HG03575 (cell line): ENCODE measurements at regions not wholly inside any gene's neighbourhood (a gene's known extent, or its start where the extent isn't known, plus 50 kb on each side); places are given as distances from the start of the nearest gene placed in this dataset.

ENCODE experiments used
- ATAC-seq: cut with Tn5 transposase; IDR thresholded peaks from one replicate; pipeline ENCODE4 v1.9.1; 2021; ENCODE audit not compliant: unreplicated experiment, insufficient number of reproducible peaks, low FRiP score; ENCODE audit errors: extremely low read depth

DNA sequence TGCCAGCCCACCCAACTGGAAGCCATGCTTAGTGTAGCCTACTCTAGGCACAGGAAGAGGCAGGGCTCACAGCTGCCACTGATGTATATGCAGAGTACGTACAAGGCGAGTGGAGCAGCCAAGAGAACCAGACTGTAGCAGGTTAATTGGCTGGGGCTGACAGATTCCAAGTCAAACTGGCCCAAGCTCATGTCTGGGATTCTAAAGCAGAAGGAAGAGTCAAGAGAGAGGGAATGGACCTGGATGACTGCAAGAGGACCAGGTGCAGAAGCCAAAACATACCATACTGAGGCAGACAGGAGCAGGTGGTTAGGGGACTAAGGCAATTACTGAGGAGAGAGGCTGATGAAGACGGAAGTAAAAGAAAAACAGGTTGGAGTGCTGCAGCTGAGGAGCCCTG is 51.3 kb upstream of the LRRN2 start:
- ATAC-seq, result no peak

DNA sequence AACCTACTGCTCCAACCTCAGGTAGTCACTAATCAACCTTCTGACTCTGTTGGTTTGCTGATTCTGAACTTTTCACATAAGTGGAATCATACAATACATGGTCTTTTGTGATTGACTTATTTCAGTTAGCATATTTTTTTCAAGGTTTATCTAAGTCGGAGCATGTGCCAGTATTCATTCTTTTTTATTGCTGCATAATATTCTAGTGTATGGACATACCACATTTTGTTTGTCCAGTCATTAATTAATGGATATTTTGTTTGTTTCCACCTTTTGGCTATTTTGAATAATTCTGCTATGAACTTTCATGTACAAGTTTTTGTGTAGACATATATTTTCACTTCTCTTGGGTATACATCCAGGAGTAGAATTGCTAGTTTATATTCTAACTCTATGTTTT is 53.0 kb upstream of the LRRN2 start:
- ATAC-seq, result no peak

DNA sequence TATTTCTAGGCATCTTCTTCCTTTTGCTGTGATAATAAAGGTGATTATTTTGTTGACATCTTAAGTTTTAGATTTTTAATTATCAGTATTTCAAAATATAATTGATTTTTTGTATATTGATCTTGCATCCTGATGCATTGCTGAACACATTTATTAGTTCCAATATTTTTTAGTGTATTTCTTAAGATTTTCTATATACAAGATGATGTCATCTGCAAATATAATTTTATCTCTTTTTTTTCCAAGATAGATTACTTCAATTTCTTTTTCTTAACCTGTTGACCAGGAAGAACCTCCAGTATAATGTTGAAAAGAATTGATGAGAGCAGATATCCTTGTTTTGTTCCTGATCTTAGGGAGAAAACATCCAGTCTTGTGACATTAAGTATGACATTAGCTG is 54.8 kb upstream of the LRRN2 start:
- ATAC-seq, result no peak

DNA sequence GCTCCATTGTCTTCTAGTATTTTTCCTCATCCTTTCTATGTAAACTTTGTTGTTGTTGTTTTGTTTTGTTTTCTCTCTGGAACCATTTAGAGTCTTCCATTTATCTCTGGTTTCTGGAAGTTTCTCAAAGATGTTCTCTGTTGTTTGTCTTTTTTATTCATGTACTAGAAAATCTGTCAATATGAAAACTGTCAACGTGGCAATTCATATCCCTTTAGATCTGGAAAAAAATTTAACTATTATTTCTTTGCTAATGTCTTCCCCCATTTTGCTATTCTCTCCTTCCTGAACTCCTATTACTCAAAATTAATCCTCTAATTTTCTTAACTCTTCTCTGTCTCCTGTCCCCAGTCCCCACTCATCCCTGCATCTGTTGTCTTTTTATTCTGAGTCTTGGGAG is 55.9 kb upstream of the LRRN2 start:
- no peak for ATAC-seq

DNA sequence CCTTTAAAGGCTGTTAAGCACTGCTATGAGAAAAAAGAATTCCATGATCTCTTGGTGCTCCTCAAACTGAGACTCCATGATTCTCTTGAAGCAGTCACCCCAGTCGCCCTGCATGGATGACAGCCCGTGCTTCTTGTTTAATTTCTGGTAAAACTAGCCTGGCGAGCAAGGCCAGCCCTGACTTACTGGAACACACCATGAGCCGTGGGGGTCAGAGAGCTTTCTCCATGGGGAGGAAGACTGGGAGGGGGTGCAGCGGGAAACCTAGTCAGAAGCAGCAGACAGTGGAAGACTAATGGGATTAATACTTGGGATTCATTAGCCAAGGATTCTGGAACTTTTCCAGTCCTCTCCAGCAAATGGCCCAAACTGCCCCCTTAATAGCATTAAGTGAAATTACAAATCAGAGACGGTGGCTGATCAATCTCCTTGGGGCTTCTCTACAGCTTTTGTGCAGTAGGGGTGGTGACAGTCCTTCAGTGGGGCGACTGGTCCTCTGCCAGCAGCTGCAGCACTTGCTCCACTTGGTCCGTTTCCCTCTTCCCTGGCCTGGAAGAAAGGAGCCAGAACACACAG is 57.2 kb upstream of the LRRN2 start:
- ATAC-seq, result no peak

DNA sequence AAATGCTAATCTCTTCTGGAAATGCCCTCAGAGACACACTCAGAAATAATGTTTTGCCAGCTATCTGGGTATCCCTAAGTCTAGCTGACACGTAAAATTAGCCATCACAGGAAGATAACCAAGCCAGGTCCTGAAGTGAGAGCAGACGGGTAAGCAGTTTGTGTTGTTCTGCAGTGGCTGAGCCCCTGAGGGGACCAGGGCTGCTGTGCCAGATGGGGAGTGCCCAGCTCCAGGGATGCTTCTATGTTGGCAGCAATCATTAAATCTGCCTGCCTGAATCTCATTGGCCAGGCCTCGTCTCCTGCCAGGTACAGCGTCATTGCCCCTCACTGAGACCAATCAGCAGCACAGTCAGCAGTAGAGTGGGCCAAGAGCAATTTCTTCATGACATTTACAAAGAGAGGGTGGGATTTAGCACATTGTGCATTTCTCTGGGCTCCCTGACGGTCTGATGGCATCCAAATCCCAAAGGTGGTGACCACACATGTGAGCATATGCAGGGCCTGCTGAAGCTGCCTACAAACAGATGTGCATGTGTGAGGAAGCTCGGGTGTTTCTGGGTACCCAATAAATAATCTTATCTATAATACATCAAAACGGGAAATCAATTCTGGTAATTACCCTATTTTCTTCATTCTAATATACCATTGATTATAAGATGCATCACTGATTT is 58.7 kb upstream of the LRRN2 start:
- ATAC-seq, result no peak

DNA sequence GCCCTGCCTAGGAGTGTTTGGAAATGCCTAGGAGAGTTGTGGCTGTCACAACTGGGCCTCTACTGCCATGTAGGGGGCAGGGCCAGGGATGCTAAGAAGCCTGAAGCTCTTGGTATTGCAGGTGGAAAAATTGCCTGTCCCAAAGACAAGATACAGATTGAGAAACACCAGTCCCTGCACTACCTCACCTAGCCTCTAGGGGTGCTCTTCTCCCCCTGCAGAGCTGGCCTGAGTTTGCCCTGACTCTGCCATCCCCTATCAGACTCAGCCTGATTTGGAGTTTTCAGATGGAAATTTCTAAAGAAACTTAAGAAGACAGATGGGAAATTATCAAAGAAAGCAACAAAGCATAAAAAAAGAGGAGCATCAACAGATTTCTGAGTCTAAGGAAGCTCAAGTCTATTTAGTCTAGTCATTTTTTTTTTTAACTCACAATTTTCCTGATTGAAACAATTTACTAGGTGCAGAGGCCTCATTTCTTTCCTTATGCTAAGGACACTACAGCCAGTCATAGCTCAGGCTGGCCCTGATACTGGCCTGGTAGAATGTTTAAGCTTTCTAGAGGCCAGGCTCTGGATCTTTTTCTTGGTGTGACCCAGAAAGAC is 61.4 kb upstream of the LRRN2 start:
- no peak for ATAC-seq

DNA sequence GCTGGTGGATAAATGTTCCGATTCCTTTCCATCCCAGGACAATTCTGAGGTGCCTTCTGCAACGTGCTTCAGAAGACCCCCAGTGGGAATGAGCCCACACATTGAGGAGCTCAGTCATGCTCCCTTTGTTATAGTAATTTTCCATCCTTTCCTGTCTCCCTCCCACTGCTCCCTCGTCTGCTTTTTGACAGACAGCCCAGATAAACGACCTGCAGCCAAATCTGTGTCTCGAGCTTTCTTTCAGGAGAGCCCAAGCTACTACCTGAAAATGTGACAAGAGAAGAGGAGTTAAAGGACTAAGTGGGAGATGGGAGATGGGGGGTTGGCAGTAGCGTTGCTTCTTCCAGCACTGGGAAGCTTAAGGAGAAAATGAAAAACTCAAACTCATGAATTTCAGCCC is 65.9 kb upstream of the LRRN2 start:
- no peak for ATAC-seq

DNA sequence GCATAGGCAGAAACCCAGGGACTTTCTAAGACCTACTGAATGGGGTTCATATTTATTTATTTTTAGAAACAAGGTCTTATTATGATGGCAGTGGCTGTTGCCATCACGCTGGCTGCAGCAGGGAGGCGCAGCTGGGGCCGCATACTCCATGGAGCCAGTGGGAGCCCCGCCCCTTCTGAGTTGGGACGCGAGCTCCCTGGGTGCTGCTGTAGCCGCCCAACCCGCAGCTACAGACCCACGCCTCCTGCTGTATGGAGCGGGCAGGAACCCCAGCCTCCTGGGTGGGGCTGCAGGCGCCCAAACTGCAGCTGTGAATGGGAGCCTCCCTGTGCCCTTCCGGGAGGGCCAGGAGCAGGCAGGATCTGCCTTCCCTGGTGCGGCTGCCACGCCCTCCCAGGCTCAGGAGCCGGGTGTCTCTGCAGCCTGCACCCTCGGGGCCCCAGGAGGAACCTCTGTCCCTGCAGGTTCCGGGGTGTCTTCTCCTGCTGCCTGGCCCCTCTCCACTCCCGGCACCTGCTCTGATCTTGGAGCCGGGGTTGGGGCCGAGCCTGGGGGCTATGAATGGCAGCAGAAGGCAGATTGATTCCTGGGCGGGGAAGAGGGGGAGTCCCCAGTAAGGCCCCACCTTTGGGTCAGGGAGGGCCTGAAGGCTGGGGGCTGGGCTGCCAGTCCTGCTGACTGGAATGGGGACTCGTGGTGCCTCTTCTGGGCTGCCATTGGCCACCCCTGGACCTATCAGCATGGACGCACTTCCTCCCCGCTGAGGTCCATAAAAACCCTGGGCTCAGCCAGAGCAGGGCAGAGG is 66.5 kb upstream of the LRRN2 start:
- no peak for ATAC-seq

DNA sequence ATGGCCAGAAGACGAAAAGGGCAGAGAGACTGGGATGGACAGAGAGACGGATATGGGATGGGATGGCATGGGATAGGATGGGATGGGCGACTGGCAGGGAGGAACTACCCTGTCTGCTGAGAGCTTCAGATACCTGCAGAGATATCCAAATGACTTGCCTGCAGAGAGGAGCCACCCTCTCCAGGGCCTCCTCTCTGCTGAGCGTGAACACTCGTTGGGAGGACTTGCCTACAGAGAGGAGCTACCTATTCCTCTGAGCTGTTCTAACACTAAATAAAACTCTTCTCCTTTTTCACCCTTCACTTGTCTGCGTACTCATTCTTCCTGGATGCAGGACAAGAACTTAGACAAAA is 67.1 kb upstream of the LRRN2 start:
- ATAC-seq, result no peak

DNA sequence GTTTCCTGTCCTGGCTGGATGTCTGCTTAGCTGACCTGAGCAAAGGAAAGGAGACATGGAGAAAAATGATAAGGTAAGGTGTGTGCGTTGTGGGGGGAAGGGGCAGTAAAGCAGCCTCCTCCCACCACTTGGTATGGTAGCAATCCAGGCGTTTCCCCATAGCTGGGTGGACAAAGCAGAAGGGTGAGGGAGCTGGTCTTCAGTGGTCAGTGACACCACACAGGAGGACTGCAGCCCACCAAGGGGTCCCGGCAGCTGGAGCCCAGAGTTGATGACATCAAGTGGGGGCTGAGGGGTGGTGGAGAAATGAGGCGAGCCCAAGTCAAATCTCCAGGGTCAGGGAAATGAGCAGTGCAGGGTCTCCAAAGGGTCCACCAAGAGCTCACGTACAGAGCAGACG is 69.3 kb upstream of the LRRN2 start:
- no peak for ATAC-seq

DNA sequence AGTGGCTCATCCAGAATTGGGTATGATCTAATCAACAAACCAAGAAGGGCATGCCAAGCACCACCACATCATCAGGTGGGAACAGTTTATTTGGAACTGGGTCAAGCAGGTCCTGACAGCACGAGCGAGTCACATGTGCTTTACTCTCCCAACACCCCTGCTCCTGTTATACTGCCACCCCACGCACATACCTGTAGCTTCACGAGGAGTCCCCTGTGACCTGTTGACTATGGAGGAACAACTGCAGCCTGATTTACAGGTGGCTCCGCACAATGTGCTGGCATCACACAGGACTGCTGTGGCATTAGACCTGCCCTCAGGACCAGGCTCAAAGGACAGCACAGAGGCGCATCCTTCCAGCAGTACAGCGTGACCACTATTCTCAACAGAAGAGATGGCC is 70.8 kb upstream of the LRRN2 start:
- no peak for ATAC-seq

DNA sequence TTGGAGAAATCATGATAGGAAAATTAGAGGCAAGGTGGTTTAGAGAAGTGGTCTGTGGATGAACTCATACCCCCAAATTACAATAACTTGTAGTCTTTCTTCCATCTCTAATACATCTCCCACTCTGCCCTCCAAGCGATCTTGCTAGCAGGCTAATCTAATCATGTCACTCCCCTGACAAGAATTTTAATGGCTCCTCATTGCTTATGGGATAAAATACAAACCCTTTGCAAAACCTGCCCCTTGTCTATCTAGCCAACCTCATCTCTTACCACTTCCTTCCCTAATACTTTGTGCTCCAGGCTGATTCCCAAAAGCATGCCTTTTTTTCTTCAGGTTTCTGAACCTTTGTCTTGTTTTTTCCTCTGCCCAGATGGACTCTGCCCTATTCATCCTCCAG is 71.3 kb upstream of the LRRN2 start:
- no peak for ATAC-seq

DNA sequence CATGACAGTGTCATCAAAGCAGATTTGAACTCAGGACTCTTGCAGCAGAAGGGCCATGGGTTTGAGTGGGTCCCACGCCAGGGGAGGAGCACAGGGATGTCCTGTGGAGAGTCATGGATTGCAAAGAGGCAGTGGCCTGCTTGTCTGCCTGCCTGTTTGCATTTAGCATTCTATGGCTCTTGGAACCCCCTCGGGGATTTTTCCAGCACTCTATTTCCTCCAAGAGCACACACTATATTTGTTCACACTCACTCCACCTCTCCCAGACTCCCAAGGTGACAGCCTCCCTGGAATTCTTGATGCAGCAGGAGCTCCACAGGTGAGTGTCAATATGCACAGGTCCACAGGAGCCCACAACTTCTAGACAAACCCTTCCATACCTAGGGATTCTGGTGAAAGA is 73.1 kb upstream of the LRRN2 start:
- no peak for ATAC-seq

DNA sequence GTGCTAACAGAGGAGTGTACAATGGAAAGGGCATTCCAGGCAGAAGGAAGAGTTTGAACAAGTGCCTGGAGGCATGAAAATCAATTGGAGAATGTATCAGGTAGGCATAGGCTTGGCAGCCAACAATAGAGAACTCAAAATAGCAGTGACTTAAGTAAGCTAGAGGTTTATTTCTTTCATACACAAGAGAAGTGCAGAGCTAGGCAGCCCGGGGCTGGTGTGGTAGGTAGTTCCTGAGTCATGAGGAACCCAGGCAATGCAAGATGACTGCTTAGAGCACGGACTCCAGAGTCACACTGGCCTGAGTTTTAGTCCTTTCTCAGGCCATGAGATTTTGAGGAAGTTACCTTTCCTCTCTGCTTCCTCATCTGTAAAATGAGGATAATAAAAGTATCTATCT is 74.8 kb upstream of the LRRN2 start:
- no peak for ATAC-seq

DNA sequence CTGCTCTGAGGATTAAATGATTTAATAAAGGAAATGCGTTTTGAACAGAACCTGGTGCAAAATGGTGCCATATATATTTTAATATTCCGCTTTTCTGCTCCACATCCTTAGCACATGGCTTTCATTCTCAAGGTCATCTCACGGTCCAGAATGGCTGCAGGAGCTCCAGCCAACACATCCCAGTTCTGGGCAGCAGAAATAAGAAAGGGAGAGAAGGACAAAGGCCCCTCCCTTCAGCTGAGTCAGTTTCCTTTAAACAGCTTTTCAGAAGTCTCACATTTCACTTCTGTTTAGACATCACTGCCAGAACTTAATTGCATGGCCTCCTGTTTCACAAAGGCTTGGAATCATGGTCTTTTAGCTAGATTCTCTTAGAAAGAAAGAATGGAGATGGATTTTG is 75.2 kb upstream of the LRRN2 start:
- ATAC-seq, result no peak

DNA sequence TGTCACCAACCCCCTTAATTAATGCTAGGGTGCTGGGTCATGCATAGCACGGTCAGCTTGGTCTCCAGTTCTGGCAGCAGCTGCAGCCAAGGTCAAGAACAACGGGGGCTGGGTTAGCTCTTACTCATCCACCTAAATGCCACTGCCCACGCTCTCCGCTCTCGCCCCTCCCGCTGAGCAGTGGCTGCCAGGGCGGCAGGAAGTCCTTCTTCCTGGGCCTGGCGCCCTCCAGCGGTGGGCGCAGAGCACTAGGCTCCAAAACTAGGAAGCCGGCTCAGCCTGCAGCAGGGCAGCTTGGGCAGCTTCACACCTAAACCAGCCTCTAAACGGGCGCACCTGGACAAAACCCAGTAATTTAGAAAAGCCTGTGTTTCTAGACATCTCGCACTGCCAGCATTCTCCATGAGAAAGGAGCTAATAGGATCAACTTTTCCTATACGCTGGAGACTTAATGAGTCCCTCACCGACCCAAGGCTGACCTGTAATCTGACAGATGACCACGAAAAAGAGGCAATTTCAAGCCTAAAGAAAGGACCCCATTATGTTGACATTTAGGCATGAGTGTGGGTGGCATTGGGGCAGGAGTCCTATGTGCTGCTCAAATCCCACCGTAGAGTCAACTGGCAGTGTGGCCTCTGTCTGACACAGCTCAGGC is 78.4 kb upstream of the LRRN2 start:
- ATAC-seq, result no peak

DNA sequence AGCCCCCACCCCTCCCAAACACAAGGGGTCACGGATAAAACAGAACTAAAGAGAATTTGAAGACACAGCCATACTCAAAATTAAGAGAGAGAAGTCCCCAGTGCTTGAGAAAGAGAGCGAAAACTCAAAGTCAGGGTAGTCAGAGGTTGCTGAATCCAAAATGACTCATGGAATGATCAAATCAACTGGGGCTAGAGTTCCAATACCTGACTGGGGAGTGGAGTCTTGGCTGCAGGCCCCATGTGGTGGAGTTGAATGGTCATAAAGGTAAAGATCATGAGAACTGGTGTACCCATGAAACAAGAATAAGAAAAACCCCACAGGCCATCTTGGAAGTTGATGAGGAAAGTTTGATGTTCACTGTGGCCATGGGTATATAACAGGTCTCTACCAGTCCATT is 84.5 kb upstream of the LRRN2 start:
- ATAC-seq, result no peak

DNA sequence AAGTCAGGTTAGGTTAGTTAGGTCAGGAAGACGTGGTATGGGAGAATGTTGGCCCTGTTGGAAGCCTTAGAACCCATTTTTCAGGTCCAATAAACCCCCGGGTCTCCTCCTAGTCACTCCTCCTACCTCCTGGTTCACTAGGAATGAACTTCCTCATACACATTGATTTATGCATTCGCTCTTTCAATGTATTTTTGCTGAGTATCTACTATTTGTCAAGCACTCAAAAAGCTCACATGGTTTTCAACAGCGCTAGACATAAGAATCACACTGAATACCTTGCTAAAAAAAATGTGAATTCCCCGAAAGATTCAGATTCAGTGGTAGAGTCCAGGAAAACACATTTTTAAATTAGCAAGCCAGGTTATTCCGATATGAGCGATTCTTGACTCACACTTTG is 85.8 kb upstream of the LRRN2 start:
- no peak for ATAC-seq

DNA sequence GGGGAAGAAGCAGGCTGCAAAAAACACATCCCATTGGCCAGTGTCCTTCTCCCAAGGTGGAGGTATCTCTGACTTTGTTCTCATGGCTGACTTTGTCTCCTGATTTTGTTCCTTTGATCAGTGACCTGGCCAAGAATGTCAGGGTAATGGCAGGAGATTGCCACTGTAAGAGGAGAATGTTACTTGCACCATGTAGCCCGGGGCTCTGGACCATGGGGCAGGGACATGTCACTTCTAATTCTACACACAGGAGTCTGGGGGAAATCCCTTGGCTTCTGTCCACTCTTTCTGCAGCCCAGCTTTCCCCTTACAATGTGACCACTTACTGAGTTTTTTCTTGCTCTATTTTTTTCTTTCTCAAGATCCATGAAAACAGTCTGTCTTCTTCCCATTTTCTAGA is 87.7 kb upstream of the LRRN2 start:
- no peak for ATAC-seq
